ENCODE measurements at regions not wholly inside any gene's neighbourhood (a gene's known extent, or its start where the extent isn't known, plus 50 kb on each side); places are given as distances from the start of the nearest gene placed in this dataset.

DNA sequence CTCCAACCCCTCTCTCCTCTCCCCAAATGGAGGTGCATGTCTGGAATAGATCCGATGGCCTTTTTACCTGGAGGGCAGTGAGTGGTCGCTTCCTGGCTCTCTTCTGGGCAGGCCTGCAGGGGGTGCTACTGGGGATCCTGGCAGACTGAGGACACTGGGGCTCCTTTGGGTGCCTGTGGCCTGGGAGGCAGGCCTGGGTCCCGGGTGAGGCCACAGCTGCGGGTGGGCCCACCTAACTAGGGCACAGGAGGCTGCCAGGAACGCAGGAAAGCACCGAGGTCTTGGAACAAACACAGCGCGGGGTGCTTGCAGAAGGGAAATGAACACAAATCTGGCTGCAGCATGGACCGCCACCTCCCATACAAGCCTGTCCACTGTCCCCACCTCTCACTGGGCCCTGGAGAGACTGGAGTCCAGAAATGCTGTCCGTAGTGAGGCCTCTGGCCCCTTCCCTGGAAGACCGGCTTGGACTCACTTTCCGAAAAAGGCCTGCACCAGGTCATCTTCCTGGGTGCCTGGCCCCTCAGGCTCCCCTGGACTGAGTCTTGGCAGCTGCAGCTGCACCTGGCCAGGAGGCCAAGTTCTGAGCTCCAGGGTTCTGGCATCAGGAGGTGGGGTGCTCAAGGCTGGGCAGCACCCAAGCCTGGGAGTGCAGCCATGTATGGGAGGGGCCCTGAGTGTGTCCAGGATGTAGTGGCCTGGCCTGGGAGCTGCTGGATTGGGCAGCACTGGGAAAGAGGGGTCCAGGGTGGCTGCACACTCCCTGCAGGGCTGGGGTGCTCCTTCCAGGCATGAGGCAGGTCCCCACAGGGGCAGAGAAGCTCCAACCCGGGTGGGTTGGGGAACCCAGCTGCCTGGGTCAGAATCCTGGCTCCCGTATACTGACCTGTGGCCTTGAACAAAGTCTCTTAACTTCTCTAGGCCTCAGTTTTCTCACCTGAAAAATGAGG lies 195.1 kb downstream of the IRF8 start:
- DNase-seq = no peak

DNA sequence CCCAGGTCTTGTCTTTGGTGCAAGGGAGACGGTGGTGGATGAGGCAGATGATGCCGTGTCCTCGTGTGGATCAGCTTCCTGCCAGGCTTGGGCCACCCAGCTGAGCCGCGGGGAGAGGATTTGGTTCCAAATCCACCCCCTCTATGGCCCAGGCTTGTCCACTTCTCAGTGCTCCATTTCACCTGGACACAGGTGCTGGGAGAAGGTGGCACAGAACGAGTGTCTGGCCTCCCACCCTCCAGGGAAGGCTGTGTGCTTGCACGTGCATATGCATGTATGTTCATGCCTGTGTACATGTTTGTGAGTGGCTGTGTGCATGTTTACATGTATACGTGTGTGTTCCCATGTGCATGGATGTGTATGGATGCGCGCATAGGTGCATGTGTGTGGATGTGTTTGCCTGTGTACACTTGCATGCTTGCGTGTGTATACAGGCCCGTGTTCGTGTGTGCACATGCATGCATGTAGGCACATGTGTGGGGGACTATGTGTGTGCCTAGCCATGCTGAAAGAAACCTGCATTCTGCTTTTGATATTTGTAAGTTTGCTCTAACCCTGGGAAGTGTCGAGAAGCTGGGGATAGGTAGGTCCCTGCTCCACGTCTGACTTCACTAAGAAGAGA lies 196.3 kb downstream of the IRF8 start:
- no peak for DNase-seq

DNA sequence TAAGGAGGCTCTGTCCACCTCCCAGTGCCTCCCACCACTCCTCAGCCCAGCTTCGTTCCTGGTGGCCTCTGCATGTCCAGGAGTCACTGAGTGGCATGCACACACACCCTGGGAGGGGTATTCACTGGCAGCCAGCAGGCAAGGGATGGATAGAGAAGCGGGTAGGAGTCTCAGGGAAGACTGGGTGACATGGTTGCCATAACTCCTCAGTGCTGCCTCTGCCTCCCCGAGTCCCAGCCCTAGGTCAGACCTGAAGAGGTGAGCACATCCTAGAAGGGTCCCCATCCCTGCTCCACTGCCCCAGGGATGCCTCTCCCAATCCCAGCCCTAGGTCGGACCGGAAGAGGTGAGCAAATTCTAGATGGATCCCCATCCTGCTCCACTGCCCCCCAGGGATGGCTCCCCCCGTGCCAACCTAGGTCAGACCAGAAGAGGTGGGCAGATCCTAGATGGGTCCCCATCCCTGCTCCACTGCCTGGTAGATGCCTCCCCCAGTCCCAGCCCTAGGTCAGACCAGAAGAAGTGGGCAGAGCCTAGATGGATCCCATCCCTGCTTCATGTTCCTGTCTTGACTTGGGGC lies 197.0 kb downstream of the IRF8 start:
- no peak for DNase-seq

DNA sequence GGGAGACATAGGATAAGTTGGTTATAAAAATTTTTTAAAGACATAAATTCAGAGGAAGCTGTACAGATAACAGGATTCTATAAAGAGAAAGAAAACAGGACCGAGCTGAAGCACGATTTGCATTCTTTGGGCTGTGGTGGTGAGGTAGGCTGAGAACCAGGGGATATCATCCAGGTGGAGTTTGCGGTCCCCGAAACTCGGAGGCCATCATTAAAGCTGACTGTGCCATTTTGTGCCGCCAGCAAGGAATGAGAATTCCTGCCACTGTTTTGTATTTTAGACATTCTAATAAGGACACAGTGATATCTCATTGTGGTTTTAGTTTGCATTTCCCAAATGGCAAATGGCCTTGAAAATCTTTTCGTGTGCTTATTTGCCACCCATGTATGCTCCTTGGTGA lies 197.9 kb downstream of the IRF8 start:
- no peak for DNase-seq

DNA sequence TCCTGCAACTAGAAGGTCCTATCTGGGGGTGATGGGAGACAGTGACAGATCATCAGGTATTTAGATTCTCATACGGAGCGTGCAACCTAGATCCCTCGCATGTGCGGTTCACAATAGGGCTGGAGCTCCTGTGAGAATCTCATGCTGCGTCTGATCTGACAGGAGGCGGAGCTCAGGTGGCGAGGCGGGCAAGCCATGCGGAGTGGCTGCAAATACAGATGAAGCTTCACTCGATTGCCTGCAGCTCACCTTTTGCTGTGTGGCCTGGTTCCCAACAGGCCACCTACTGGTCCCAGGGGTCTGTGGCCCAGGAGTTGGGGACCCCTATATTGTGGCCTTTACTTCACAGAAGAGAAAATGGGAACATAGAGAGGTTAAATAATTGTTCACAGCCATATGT lies 200.4 kb downstream of the IRF8 start:
- no peak for DNase-seq

DNA sequence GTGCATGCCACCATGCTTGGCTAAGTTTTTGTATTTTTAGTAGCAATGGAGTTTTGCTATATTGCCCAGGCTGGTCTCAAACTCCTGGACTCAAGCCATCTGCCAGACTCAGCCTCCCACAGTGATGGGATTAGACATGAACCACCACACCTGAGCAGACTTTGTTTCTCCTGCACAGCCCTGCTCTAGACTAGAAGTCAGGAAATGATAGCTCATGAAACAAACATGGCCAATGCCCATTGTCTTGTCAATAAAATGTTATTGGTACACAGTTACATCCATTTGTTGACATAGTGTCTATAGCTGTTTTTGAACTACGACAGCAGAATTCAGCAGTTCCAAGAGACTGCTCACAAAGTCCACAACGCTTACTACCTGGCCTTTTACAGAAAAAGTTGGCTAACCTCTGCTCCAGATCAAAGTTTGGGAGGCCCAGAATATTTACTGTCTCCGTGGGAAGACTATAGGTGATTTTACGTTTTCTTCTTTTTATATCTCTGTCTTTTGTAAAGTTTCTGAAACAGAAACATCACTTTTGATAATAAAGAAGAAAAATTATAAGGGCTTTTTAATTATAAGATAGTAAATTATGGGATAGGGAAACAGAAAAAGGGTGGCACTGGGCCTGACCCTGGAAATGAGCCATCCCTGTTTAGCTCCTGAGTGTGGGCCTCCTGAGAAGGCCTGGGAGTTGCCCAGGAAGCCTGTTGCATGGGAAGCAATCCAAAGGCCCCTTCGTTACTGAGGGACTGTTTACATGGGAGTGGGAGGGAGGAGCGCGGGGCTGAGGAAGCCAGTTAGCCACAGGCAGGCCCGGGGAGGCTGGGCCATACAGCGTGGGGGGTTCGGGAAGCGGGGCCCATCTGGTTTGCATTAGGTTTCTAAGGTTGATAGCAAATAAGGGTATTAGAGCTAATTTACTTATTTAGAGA lies 201.5 kb downstream of the IRF8 start:
- DNase-seq = peak; percentile 45

DNA sequence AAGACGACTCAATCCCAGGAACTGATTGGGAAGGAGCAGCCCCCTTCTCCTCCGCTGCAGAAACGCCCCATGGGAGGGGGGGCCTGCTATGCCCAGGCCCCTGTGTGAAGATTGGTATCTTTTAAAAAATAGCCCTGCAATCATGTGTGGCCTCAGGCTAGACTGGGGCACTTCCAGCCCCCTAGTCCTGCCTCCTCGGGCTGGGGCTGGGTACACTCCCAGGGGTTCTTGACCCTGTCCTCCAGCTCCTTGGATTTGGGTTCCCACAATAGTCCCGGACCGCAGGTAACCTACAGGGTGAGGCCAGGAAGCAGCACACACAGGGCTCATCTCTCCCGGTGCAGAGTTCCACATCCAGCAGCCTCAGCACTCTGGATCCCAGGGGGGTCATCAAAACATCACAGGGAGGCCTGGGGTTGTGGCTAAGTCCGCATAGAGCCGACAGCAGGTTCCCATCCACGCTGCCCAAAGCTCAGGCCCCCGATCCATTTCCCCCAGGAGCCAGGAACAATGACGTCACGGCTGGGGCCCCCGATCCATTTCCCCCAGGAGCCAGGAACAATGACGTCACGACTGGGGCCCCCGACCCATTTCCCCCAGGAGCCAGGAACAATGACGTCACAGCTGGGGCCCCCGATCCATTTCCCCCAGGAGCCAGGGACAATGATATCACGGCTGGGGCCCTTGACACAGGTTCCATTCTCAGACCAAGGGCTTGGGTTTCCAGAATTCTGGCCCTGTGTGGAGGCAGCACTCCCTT lies 202.4 kb downstream of the IRF8 start:
- no peak for DNase-seq

DNA sequence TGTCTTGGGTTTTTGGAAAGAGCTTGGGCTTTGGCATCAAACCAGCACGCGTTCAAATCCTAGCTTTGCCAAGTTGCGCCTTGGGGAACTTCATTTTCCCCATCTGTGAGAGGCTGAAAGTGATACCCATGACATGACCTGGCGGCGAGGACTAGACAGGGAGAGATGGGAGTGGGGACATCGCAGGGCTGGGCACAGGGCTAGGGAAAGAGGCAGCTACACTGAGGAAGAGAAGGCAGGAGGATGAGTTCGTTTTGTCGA lies 202.9 kb downstream of the IRF8 start:
- DNase-seq = no peak

DNA sequence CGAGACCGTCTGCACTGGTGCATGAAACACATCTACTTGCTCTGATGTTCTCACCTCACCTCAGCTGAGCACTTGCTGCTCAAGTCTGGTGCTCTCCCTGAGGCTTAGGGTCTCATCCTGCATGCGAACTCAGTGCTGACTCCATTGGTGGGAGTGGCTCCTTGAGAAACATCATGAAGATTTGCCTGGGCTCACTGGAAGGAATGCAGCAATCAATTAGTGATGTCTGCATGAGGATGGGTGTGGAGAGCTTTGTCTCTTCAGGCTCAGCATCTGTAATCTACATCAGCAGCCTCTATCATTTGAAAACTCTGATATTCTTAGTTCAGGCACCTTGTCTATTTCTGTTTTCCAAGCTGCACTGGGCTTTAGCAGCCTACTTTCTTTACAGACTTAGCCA lies 204.4 kb downstream of the IRF8 start:
- DNase-seq = no peak

DNA sequence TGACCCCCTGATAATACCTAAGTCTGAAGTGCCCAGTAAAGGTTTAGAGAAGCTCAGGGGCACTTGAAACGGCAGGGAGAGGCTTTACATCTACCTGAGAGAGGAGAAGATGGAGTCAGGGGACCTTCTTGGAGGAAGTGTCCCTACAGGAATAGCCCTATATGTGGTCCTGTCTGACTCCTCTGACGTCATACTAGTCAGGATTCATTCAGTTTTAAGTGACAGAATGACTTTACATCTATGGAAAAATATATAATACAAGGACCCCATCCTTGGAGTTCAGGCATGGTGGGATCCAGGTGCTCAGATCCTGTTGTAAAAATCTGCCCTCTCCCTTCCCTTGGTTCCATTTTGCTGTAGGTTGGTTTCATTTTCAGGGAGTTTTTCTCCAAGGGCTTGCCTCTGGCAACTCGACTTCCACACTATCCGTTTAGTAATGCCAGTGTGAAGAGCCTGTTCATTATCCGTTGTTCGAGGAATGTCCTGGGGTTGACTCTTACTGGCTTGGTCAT lies 205.6 kb downstream of the IRF8 start:
- no peak for DNase-seq

DNA sequence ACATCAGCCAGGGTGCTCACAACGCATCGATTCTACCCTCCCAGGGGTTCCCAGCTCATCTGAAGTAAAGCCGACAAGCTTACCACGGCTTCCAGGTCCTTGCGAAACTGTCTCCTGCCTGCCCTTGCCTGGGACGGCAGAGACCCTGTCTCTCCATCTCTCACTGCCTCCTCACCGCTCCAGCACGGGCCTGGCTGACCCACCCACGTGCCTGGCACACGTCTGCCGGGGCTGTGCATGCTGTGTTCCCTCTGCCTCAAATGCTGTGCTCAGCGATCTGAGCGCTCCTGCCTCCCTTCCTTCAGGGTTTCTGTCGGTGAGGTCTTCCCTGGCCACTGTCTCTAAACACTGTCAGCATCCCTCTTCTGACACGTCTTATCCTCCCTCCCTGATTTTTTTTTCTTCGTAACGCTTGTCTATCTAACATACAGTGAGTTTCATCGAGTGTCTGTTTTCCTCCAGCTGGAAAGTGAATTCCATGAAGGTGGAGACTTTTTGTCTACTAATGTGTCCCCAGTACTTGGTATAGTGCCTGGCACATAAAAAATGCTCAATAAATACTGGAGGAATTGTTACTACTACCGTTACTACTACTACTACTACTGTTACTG lies 208.4 kb downstream of the IRF8 start:
- no peak for DNase-seq

DNA sequence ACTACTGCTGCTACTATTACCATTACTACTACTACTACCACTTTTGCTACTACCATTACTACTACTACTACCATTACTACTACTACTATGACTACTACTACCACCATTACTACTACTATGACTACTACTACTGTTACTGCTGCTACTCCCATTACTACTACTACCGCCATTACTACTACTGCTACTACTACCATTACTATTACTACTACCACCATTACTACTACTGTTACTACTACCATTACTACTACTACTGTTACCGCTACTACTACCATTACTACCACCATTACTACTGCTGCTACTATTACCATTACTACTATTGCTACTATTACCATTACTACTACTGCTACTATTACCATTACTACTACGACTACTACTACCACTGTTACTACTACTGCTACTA lies 209.1 kb downstream of the IRF8 start:
- no peak for DNase-seq

DNA sequence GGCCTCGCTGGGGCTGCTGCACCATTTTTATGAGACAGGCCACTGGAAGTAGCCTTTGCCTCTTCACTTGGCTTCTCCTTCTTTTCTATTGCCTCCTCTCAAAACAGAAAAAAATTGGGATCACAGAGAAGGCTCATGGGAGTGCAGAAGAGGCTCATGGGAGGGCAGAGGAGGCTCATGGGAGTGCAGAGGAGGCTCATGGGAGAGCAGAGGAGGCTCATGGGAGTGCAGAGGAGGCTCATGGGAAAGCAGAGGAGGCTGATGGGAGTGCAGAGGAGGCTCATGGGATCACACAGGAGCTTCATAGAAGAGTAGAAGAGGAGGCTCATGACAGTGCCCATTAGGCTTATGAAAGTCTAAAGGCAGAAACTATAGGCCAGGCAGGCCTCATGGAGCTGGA lies 211.2 kb downstream of the IRF8 start:
- no peak for DNase-seq

DNA sequence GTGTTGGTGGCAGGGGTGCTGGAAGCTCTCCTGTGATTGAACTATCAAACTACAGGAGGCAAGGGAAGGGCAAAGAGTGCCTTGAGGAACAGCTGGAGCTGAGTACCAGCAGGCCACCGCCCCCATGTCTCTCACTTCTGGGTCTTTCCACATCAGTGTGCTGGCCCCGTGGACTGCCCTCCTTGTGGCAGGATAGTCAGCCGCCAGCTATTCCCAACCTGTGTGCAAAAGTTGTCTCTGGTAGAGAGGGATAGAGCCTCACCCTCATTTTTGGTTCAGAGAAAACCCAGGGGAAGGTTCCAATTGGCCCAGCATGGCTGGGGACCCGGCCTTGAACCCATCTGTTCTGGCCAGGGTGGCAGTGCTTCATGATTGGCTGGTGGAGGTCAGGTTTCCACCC lies 211.8 kb downstream of the IRF8 start:
- DNase-seq = no peak

DNA sequence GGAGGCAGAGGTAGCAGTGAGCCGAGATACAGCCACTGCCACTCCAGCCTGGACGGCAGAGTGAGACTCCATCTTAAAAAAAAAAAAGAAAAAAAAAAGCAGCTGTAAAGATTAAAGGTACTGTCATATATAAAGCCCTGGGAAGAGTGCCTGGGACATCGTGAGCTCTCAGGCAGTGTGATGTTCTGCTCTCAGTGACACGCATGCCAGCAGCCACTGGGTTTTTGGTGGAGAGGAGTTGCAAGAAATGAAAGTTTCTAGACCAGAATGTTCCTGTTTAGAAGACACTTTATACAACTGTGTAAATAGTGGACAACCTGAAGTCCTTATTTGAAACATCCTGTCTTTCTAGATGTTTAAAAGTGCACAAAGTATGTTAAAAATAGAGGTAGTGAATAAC lies 213.2 kb downstream of the IRF8 start:
- no peak for DNase-seq

DNA sequence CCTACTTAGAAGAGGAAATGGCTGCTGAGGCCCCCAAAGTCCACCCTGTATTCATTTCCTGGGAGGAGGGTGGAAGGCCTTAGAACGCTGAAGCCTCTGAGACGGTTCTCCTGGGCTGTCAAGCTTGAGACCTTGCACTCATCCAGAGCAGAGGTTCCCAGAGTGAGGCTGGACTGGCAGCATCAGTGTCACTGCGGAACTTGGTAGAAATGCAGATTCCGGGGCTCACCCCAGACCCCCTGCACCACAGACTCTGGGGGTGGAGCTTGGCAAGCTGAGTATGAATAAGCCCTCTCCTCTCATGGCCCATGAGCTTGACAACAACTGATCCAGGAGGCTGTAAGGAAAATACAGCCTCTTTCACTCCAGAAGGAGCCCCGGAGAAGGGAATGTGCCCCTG lies 218.3 kb downstream of the IRF8 start:
- DNase-seq = no peak

DNA sequence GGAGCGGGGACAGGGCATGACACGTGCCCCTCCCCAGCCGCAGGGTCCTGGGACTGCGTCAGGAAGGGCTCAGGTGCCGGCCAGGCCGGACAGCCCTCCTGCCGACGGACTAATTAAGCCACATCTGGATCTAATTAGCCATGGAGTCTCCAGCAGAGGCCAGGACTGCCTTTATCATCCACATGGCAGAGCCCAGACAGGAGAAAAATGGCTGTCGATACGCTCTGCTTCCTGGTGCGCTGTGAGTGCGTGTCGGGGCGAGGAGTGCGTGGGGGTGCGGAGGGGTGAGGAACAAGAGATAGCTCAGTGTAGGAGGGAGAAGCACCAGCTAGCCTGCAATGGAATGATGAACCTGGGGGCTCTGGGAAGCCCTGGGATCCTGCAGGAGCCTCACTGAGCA lies 218.8 kb downstream of the IRF8 start:
- peak; percentile 11 for DNase-seq

DNA sequence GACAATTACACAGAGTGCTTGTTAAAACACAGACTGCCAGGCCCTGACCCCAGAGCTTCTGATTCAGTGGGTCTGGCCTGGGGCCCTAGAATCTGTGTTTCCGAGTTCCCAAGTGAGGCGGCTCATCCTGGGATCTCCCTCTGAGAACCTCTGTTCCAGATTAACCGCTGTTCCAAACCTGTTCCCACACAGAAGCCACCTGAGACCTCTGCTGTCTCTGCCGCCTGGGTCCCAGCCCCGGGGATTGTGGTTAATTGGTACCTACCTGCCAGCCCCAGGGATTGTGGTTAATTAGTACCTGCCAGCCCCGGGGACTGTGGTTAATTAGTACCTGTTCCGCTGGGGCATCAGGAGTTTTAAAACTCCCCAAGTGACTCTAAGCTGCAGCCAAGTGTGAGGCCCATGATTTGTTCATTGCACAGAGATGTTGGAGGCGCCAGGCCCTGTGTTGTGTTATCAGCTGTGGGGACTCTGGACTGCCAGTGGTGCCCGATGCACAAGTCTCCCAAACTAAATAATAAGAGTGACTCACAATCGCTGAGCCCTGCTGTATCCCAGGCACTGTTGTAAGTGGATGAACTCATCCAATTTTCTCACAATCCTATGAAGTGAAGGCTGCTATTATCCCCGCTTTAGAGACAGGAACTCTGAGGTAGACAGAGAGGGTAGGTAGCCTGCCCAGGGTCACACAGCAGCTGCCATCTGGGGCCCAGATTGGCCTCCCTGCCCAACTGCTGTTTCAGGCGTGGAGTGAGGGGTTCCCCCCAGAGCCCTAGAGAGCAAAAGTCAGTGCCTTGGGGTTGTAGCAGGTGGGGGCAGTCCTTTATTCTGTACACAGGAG lies 219.7 kb downstream of the IRF8 start:
- DNase-seq = no peak

DNA sequence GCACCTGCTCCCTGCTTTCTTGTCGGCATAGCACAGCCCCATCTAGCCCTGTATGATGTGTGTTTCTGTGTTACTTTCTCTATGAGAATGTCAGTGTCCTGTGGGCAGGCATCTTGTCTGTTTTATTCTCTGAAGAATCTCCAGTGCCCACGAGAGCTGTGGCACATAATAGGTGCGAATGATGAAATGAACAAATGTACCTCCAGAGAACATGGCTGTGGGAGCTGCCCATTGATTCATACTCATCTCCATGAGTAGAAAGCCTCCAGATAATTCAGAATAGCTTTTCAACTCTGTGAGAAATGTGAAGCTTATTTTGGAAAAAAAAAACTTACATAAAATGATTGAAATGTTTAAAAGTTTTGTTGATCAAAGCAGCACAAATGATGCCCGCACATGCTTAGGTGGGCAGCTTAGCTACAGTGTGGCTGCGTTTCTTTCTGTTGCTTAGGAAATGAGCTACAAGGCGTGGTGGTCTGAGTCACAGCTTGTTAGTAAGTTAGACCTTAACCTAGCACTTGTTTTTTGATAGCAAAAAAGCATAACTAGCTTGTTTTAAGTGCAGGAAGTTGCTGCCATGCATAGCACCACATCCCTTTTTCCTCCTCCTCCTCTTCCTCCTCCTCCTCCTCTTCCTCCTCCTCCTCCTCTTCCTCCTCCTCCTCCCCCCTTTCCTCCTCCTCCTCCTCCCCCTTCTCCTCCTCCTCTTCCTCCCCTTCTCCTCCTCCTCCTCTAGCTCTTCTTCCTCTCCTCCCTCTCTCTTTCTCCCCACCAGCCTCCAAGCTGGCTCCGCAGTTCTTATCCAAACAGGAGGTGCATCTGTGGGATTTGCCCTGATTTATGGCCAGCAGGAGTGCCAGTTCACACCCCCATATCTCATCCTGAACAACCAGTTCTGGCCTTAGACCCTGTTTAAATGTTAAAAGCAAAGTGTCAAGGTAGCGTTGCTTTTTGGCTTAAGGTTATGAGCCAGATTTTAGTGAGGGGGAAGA lies 221.5 kb downstream of the IRF8 start:
- no peak for DNase-seq

Data from fibroblast of skin of right biceps (primary cell).